Erythroblast (primary cell): ENCODE measurements at regions not wholly inside any gene's neighbourhood (a gene's known extent, or its start where the extent isn't known, plus 50 kb on each side); places are given as distances from the start of the nearest gene placed in this dataset.

Experiments
- GATA1 ChIP-seq: IDR thresholded peaks from 2 replicates; pipeline ENCODE4 v1.6.1; 2011; ENCODE audit warnings: low read depth, mild to moderate bottlenecking, control low read depth, low read length, moderate library complexity
- POLR2A ChIP-seq: IDR thresholded peaks from 2 replicates; pipeline ENCODE4 v1.6.1; 2011; ENCODE audit warnings: mild to moderate bottlenecking, low read length

- TF ChIP-seq POLR2A (no peak), GATA1 (no peak)
Observed at GRCh38 chr1:195097316-195097715, 1510.9 kb downstream of the KCNT2 start.
